Body of pancreas (tissue), 4 donors: ENCODE measurements at regions not wholly inside any gene's neighbourhood (a gene's known extent, or its start where the extent isn't known, plus 50 kb on each side); places are given as distances from the start of the nearest gene placed in this dataset.

ENCODE experiments used
- ATAC-seq: fragments of 150-250 bp; one replicate; pipeline ENCODE4 v1.9.1; 2016
- DNase-seq, 4 donors: peaks; one replicate each; pipeline ENCODE4 v3.0.0-alpha.2; 2019
- H3K27ac ChIP-seq, 4 donors: fragments of 200-600 bp; sonication (generic); 1 replicate in 3 of 4; 2 replicates in 1 of 4; pipeline versions ENCODE4 v1.5.1 to v1.6.1; 2016 to 2019; ENCODE audit warnings: mild to moderate bottlenecking in 1 of 4, mixed read lengths in 1 of 4, moderate library complexity in 1 of 4
- H3K27me3 ChIP-seq, 2 donors: fragments of 200-600 bp; sonication (generic); one replicate each; pipeline ENCODE4 v1.6.0; 2016; ENCODE audit warnings: mild to moderate bottlenecking in 1 of 2
- H3K36me3 ChIP-seq, 2 donors: fragments of 200-600 bp; sonication (generic); replicated peaks in 1 of 2; 2 replicates each; pipeline ENCODE4 v1.5.1; 2016; ENCODE audit warnings: low read depth in 2 of 2; ENCODE audit not compliant: insufficient read depth in 1 of 2
- H3K4me1 ChIP-seq: fragments of 200-600 bp; sonication (generic); one replicate; pipeline ENCODE4 v1.6.0; 2016
- H3K4me3 ChIP-seq, 2 donors: fragments of 200-600 bp; sonication (generic); 1 replicate in 1 of 2; 2 replicates in 1 of 2; pipeline ENCODE4 v1.5.1; 2016 to 2019
- H3K9me3 ChIP-seq, 3 donors: fragments of 200-600 bp; sonication (generic); 1 replicate in 2 of 3; 2 replicates in 1 of 3; pipeline ENCODE4 v1.5.1; 2016
- POLR2A ChIP-seq, 3 donors: fragments of 450-650 bp; IDR thresholded peaks; one replicate each; pipeline ENCODE4 v1.6.1; 2016; ENCODE audit warnings: antibody characterized with exemption in 3 of 3, mild to moderate bottlenecking in 2 of 3
- WGBS, 2 donors: methylation state at CpG; one replicate each; pipeline ENCODE4 v1.1.5; 2017; 5-methylcytosine and 5-hydroxymethylcytosine counted together
- intact Hi-C: fragments of 100-400 bp; cut with DNase I; formaldehyde crosslinking; loops from one replicate; pipeline ENCODE4 v1.15.1; 2023
- TF ChIP-seq, protein P1 (sequence below), 7 experiments: fragments of 450-650 bp in 4 of 7; fragments of 200-600 bp in 3 of 7; sonication (generic) in 3 of 7; IDR thresholded peaks; one replicate each; pipeline ENCODE4 v1.5.1; 2016 to 2019; ENCODE audit warnings: antibody characterized with exemption in 7 of 7

GRCh38 chr10:28149746-28150145 is 150.9 kb upstream of the ODAD2 start:
- Histone ChIP-seq H3K27me3 (no peaks in the 10 kb centered on the region), H3K9me3 (no peaks in the 10 kb centered on the region), H3K27ac (no peak overlapping the region), H3K4me1 (no peaks in the 10 kb centered on the region), H3K36me3 (no peaks in the 10 kb centered on the region), H3K4me3 (no peak overlapping the region)
- WGBS, 2 donors = 93 to 97% methylated on average over 7 of the region's 7 CpGs
- no peak for TF ChIP-seq POLR2A (IDR thresholded peaks at IDR 0.05)
- TF ChIP-seq, protein P1, sequence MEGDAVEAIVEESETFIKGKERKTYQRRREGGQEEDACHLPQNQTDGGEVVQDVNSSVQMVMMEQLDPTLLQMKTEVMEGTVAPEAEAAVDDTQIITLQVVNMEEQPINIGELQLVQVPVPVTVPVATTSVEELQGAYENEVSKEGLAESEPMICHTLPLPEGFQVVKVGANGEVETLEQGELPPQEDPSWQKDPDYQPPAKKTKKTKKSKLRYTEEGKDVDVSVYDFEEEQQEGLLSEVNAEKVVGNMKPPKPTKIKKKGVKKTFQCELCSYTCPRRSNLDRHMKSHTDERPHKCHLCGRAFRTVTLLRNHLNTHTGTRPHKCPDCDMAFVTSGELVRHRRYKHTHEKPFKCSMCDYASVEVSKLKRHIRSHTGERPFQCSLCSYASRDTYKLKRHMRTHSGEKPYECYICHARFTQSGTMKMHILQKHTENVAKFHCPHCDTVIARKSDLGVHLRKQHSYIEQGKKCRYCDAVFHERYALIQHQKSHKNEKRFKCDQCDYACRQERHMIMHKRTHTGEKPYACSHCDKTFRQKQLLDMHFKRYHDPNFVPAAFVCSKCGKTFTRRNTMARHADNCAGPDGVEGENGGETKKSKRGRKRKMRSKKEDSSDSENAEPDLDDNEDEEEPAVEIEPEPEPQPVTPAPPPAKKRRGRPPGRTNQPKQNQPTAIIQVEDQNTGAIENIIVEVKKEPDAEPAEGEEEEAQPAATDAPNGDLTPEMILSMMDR (IDR thresholded peaks at IDR 0.05) = no peak
- ATAC-seq (no peak), DNase-seq (no peak)
- intact Hi-C loops = no loop called here

GRCh38 chr10:28147706-28148105 is 148.8 kb upstream of the ODAD2 start:
- H3K27me3 ChIP-seq = no peaks in the 10 kb centered on the region
- no peak overlapping the region for H3K27ac ChIP-seq
- ATAC-seq = no peak
- WGBS, 2 donors = 73 to 86% methylated on average over 4 of the region's 4 CpGs
- no peak for DNase-seq
- H3K4me1 ChIP-seq = no peaks in the 10 kb centered on the region
- TF ChIP-seq, protein P1 (IDR thresholded peaks at IDR 0.05) = no peak
- no peak for TF ChIP-seq POLR2A (IDR thresholded peaks at IDR 0.05)
- H3K9me3 ChIP-seq = no peaks in the 10 kb centered on the region
- H3K36me3 ChIP-seq = no peaks in the 10 kb centered on the region
- intact Hi-C loops = no loop called here
- H3K4me3 ChIP-seq = no peak overlapping the region

DNA sequence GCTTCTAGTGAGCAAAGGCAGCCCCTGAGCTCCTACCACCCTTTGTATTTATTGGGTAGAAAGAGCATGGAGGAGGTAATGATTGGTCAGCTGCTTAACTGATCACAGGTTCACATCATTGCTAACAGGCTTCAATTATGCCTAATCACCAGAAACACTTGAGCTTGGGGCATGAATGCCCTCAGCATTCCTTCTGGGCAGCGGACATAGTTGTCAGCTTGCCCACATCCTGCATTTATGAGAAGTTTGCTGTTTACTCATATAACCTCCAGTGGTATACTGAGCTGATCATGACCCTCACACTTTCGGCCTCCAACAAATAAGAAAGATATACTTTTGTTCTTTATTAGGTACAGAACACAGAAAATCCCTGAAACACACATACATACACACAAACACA is 140.3 kb upstream of the ODAD2 start:
- no peak for ATAC-seq
- no peaks in the 10 kb centered on the region for H3K27me3 ChIP-seq
- TF ChIP-seq, protein P1 (IDR thresholded peaks at IDR 0.05) = no peak
- TF ChIP-seq POLR2A (IDR thresholded peaks at IDR 0.05) = no peak
- no peak overlapping the region for H3K27ac ChIP-seq
- WGBS, 2 donors = 89 to 98% methylated on average over 2 of the region's 2 CpGs
- no peaks in the 10 kb centered on the region for H3K4me1 ChIP-seq
- no peak overlapping the region for H3K4me3 ChIP-seq
- H3K36me3 ChIP-seq = no peaks in the 10 kb centered on the region
- no peak for DNase-seq
- no peaks in the 10 kb centered on the region for H3K9me3 ChIP-seq
- intact Hi-C loops = no loop called here

GRCh38 chr10:28137907-28138880 is 139.3 kb upstream of the ODAD2 start:
- 81 to 90% methylated on average over 1 of the region's 1 CpG for WGBS, 2 donors
- no peak overlapping the region for H3K4me3 ChIP-seq
- H3K27me3 ChIP-seq = no peaks in the 10 kb centered on the region
- intact Hi-C loops = no loop called here
- ATAC-seq (no peak), DNase-seq (no peak)
- no peaks in the 10 kb centered on the region for H3K4me1 ChIP-seq
- H3K9me3 ChIP-seq = no peaks in the 10 kb centered on the region
- H3K36me3 ChIP-seq = no peaks in the 10 kb centered on the region
- no peak for TF ChIP-seq POLR2A (IDR thresholded peaks at IDR 0.05)
- TF ChIP-seq, protein P1 (IDR thresholded peaks at IDR 0.05) = no peak
- H3K27ac ChIP-seq = no peak overlapping the region

DNA sequence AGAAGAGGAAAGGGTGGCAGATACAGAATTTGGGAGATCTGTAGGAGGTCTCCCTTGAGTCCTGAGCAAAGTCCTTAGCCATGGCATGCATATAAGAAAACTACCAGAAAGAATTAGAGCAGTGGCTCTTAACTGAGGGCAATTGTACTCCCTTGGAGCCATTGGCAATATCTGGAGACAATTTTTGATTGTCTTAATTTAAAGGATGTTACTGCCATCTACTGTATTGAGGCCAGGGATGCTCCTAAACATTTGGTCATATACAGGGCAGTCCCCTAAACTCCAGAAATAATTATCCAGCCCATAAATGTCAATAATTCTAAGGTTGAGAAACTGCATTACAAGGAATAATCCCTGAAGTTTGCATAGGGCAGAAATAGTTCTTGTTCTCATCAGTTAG is 136.4 kb upstream of the ODAD2 start:
- H3K4me3 ChIP-seq = no peak overlapping the region
- H3K27me3 ChIP-seq = no peaks in the 10 kb centered on the region
- intact Hi-C loops = no loop called here
- TF ChIP-seq POLR2A (IDR thresholded peaks at IDR 0.05) = no peak
- TF ChIP-seq, protein P1 (IDR thresholded peaks at IDR 0.05) = no peak
- H3K27ac ChIP-seq = no peak overlapping the region
- peaks cover 0 to 3% (median 0%) of the 10 kb centered on the region in 3 donors for H3K9me3 ChIP-seq
- no peaks in the 10 kb centered on the region for H3K4me1 ChIP-seq
- peaks cover 0 to 1% of the 10 kb centered on the region in 2 donors for H3K36me3 ChIP-seq
- no peak for ATAC-seq
- no peak for DNase-seq
